ENCODE measurements at regions not wholly inside any gene's neighbourhood (a gene's known extent, or its start where the extent isn't known, plus 50 kb on each side); places are given as distances from the start of the nearest gene placed in this dataset.
A peak's percentile ranks its signal among the peaks of the same experiment; 100 is the strongest.

DNA sequence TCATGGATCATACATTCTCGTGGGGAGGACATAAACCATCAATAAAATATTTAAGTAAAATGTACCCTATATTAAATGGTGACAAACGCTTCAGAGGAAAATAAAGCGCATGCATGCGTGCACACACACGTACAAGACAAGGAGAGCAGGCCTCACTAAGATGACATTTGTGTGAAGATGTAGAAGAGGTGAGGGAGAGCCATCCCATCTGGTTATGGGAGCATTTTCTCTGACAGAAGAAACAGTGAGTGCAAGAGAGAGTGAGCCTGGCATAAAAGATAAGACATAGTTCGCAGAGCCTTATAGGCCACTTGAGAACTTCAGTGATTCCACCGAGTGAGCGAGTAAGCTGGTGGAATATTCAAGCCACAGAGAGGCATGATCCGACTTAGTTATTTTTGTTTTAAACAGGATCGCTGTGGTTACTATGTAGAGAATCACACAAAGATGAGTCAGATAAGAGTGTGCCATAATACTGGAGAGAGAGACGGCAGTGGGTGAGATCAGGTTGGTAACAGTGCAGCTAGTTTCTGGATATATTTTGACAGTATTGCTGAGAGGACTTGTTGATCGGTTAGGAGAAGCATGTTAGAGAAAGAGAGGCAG lies 624.2 kb downstream of the PLPP3 start:
- no peak for DNase-seq

DNA sequence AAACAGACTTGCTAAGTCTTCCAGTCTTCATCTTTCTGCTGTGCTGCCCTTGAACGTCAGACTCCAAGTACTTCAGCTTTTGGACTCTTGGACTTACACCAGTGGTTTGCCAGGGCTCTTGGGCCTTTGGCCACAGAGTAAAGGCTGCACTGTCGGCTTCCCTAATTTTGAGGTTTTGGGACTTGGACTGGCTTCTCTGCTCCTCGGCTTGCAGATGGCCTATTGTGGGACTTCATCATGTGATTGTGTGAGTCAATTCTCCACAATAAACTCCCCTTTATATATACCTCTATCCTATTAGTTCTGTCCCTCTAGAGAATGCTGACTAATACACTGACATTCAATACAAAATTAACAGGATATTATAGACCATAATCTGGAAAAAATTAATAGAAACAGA lies 628.1 kb downstream of the PLPP3 start:
- no peak for DNase-seq

DNA sequence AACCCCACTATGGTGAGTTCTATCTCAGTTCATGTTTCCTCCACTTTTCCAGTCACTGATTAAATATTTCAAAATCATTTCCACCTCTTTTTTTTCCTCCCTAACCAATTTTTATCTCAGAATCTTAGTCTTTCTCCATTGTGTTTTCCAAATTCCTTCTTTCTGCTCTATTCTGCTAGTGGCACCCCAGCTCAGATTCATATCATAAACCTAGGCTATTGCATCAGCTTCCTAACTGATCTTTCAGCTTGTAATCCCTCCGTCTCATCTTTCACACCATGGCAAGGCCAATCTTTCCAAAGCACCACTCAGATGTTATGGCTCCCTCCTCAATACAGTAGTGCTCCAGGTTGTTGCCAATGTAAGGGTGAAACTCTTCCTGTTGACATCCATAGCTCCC lies 631.9 kb downstream of the PLPP3 start:
- DNase-seq, result no peak

GRCh38 chr1:55943721-55944435 lies 635.5 kb downstream of the PLPP3 start:
- no peak for DNase-seq

GRCh38 chr1:55943012-55943411 lies 636.4 kb downstream of the PLPP3 start:
- no peak for DNase-seq

DNA sequence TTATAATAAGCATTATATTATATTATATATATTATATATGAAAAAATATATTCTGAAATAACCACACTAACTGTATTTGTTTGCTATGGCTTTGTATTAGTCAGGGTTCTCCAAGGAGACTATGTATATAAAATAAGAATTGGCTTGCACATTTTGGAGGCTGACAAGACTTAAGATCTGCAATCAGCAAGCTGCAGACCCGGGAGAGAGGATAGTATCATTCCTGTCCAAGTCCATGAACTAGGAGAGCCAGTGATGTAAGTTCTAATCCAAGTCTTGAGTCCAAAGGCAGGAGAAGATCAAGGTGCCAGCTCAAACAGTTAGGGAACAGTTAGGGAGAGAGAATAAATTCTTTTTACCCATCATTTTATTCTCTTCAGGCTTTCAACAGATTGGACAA lies 639.5 kb downstream of the PLPP3 start:
- DNase-seq, result no peak

GRCh38 chr1:55938861-55939260 lies 640.5 kb downstream of the PLPP3 start:
- DNase-seq, result no peak

GRCh38 chr1:55938376-55938850 lies 641.0 kb downstream of the PLPP3 start:
- DNase-seq, result no peak

- no peak for DNase-seq
Observed at GRCh38 chr1:55937840-55938375, 641.5 kb downstream of the PLPP3 start.

- DNase-seq, result no peak
Observed at GRCh38 chr1:55935236-55935635, 644.1 kb downstream of the PLPP3 start.

DNA sequence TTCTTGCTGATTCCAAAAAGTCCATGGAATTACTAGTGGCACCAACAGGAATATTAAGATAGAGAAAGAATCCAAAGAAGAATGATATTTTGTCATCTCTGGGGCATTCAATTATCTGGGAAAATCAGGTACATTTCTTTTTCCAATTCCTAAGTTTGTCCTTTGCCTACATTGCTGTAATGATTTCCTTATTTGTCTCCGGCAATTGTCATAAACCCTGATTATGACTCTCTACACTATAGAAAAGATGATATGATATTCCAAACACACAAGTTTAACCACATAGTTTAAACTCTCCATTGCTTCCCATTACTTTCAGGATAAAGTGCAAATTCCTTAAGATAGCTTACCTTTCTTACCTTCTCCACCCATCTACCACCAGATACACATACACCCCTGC lies 647.0 kb downstream of the PLPP3 start:
- no peak for DNase-seq

DNA sequence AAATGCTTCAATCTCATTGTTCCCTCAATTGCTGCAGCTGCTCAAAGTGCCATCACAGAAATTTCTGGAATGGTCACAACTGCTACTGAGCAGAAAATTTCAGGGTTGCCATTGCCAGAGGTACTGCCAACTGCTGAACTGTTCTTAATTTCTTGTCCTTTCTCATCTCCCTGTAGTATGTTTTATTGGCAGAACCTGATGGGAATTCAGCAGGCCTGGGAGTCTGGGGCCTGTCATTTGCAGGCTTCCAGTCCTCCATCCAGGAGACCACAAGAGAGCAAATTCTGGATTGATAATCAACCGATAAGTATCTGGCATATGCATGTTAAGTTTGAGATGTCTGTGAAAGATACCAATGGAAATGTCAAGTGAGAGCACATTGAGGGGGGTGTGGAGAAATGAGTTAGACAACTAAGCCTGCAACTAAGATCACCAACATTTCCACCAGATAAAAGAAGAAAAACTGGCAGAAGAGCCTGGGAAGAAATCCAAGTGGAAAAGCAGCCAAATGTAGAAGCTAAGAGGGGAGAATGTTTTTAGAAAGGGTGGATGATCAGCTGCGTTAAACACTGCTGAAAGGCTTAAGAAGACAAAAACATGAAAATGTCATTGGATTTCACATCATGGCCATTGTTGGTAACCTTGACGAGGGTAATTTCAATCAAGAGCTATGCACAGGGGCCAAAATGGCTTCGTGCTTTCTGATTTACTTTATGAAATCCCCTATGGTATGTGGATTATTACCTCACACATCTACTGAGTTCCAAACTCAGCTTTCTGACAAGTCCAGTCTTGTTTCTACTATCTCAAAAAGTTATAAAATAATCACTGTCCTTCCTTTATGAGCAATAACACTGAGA lies 648.1 kb downstream of the PLPP3 start:
- DNase-seq, result no peak

DNA sequence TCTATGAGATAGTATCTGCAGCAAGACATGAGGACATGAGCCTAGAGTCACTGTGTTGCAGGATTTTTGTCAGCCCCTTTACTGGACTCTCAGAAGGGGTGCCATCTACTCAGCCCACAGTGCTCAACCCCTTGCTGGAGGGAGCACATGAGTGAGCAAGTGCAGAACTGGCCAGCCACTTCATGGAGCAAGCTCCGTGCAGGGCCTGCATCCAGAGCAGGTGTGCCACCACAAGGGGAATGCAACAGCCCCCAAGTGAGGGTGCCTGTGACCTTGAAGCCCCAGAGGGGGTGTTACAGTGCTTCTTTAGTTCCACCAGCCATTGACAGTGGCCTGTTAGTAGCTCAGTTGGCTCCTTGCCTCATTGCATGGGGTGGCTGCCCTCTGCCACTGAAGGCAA lies 649.7 kb downstream of the PLPP3 start:
- no peak for DNase-seq

DNA sequence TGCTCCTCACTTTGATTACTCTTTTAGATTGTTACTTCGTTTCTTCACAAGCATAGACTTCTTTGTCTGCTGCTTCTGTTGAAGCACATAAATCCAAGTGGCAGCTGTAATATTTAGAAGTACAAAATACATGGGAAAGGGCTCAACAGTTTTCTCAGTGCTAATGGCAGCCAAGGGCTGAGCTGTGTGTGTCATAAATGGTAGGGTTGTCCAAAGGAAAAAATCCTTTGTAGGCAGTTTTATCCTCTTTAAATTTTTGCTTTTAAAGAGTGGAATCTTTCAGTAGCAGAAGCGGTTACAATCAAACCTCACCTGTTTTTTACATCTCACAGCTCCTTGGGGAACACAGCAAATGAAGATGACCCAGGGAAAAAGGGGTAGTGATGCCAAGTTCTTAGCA lies 650.8 kb downstream of the PLPP3 start:
- no peak for DNase-seq

DNA sequence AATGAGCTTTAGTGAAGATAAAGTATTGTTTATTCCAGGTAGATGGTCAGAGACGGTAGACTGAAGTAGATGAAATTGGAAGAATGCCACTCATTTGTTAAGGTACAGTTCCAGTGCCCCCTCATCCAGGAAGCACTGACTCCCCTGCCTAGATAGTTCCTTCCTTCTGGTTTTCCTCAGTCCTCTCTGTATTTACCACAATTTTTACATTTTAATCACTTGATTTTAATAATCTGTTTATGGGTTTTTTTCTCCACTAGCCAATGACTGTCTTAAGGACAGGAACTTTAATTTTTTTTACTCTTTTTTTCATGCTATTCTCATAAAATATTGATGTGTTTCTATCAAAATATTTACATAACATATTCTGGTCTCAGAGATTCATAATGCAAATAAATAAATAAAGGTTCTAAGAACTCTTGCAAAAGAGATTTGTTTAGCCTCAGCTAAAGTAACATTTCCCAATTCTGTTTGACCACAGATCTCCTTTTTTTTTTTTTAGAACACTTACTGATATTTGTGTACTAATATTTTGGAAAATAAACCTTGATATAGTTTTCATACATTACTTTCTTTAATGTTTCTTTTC lies 651.6 kb downstream of the PLPP3 start:
- DNase-seq, result no peak

GRCh38 chr1:55926906-55927471 lies 652.4 kb downstream of the PLPP3 start:
- no peak for DNase-seq

DNA sequence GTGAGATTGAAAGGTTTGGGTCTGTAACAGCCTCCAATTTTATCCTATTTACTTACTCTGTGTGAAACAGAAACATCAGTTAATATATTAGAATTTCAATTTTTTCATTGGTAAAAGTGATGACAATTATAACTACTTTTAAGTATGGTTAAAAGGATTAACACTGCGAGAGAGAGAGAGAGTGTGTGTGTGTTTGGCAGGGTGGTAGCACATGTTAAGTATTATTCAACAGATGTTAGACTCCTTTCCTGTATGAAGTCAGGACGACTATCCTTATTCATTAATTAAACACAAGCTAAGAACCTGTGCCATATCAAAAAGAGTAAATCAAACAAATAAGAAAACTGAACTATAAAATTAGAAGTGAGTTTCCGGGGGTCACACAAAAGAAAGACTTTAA lies 662.5 kb downstream of the PLPP3 start:
- no peak for DNase-seq

- DNase-seq, result no peak
Observed at GRCh38 chr1:55916481-55916880, 662.9 kb downstream of the PLPP3 start.

- no peak for DNase-seq
Observed at GRCh38 chr1:55913565-55913964, 665.8 kb downstream of the PLPP3 start.

GRCh38 chr1:55912438-55912837 lies 666.9 kb downstream of the PLPP3 start:
- no peak for DNase-seq

DNA sequence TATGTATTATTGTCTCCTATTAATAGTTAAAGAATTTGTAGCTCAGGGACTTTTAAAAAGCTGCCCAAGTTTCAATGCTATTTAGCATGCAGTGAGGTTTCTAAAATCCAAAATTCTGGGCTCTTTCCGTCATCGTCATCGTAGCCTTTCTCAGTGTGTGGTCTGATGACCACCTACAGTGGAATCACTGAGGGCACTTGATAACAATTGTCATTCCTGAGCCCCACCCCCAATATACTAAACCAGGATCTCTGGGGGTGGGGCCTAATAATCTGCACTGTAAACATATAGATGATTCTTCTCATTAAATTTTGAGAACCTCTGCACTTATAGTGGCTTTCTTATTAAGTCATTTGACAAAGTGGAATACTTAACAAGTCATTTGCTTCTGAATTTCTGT lies 674.8 kb downstream of the PLPP3 start:
- no peak for DNase-seq

GRCh38 chr1:55898181-55898580 lies 681.2 kb downstream of the PLPP3 start:
- peak; percentile 34 for DNase-seq

GRCh38 chr1:55896210-55896609 lies 681.0 kb upstream of the USP24 start:
- DNase-seq, result no peak
